Germinal center (tissue), 1 donor: ENCODE measurements at regions not wholly inside any gene's neighbourhood (a gene's known extent, or its start where the extent isn't known, plus 50 kb on each side); places are given as distances from the start of the nearest gene placed in this dataset.
"Not testable (repeated sequence)": the region's sequence is repeated elsewhere in the genome, so short reads cannot be mapped to it uniquely, and the experiment has no call there.

ENCODE experiments used
- DNase-seq: peaks from one replicate; pipeline ENCODE4 v3.0.0; 2012; ENCODE audit warnings: mixed read lengths, low spot score

GRCh38 chr3:22691407-22691806 lies 511.7 kb upstream of the UBE2E2 start:
- no peak for DNase-seq

- DNase-seq: no peak
Measured at GRCh38 chr3:22691856-22692628, 511.1 kb upstream of the UBE2E2 start.

- no peak for DNase-seq
Measured at GRCh38 chr3:22700876-22701275, 502.3 kb upstream of the UBE2E2 start.

GRCh38 chr3:22704166-22704565 lies 499.0 kb upstream of the UBE2E2 start:
- no peak for DNase-seq

- DNase-seq: no peak
Measured at GRCh38 chr3:22704571-22705354, 498.4 kb upstream of the UBE2E2 start.

- DNase-seq: not testable (repeated sequence)
Measured at GRCh38 chr3:22706922-22707321, 496.2 kb upstream of the UBE2E2 start.

- no peak for DNase-seq
Measured at GRCh38 chr3:22713936-22714335, 489.2 kb upstream of the UBE2E2 start.

- DNase-seq: no peak
Measured at GRCh38 chr3:22714749-22715148, 488.4 kb upstream of the UBE2E2 start.

- DNase-seq: no peak
Measured at GRCh38 chr3:22720596-22720995, 482.5 kb upstream of the UBE2E2 start.

- DNase-seq: no peak
Measured at GRCh38 chr3:22724420-22724819, 478.7 kb upstream of the UBE2E2 start.

- no peak for DNase-seq
Measured at GRCh38 chr3:22728406-22728805, 474.7 kb upstream of the UBE2E2 start.

- no peak for DNase-seq
Measured at GRCh38 chr3:22729212-22729611, 473.9 kb upstream of the UBE2E2 start.

- no peak for DNase-seq
Measured at GRCh38 chr3:22729981-22730380, 473.1 kb upstream of the UBE2E2 start.

- DNase-seq: no peak
Measured at GRCh38 chr3:22730701-22731100, 472.4 kb upstream of the UBE2E2 start.

GRCh38 chr3:22731901-22732300 lies 471.2 kb upstream of the UBE2E2 start:
- no peak for DNase-seq

- no peak for DNase-seq
Measured at GRCh38 chr3:22732641-22733040, 470.5 kb upstream of the UBE2E2 start.

GRCh38 chr3:22734207-22734606 lies 468.9 kb upstream of the UBE2E2 start:
- DNase-seq: no peak

- DNase-seq: no peak
Measured at GRCh38 chr3:22734756-22735155, 468.4 kb upstream of the UBE2E2 start.

- DNase-seq: no peak
Measured at GRCh38 chr3:22735373-22735772, 467.8 kb upstream of the UBE2E2 start.

GRCh38 chr3:22743386-22743785 lies 459.7 kb upstream of the UBE2E2 start:
- not testable (repeated sequence) for DNase-seq

- DNase-seq: no peak
Measured at GRCh38 chr3:22745321-22745720, 457.8 kb upstream of the UBE2E2 start.

- DNase-seq: no peak
Measured at GRCh38 chr3:22746221-22746620, 456.9 kb upstream of the UBE2E2 start.

GRCh38 chr3:22748453-22749045 lies 454.6 kb upstream of the UBE2E2 start:
- DNase-seq: no peak
